CD14-positive monocyte (primary cell): ENCODE measurements at regions not wholly inside any gene's neighbourhood (a gene's known extent, or its start where the extent isn't known, plus 50 kb on each side); places are given as distances from the start of the nearest gene placed in this dataset.

Experiments used
- DNase-seq, 3 donors: peaks; one replicate each; pipeline ENCODE4 v3.0.0-alpha.2; 2011 to 2022
- H2AFZ ChIP-seq: 2 replicates; pipeline ENCODE4 v1.6.0; 2012; ENCODE audit warnings: mild to moderate bottlenecking, low read depth, low read length, inconsistent platforms; ENCODE audit not compliant: insufficient read depth, poor library complexity, severe bottlenecking
- H3K27ac ChIP-seq, 2 donors: 1 replicate in 1 of 2; 2 replicates in 1 of 2; pipeline ENCODE4 v1.5.1; 2012 to 2013; ENCODE audit warnings: low read length in 2 of 2, control low read depth in 1 of 2, inconsistent platforms in 1 of 2, low read depth in 1 of 2, mild to moderate bottlenecking in 1 of 2
- H3K27me3 ChIP-seq, 2 donors: one replicate each; pipeline versions ENCODE4 v1.6.0 to v1.6.1; 2011 to 2013; ENCODE audit warnings: low read length in 2 of 2; ENCODE audit not compliant: control insufficient read depth in 2 of 2, insufficient read depth in 2 of 2
- H3K36me3 ChIP-seq, 2 donors: replicated peaks in 1 of 2; 1 replicate in 1 of 2; 2 replicates in 1 of 2; pipeline versions ENCODE4 v1.5.1 to v1.6.1; 2012 to 2013; ENCODE audit warnings: low read length in 2 of 2, control low read depth in 1 of 2, inconsistent platforms in 1 of 2, mild to moderate bottlenecking in 1 of 2; ENCODE audit not compliant: insufficient read depth in 2 of 2, control insufficient read depth in 1 of 2
- H3K4me1 ChIP-seq, 2 donors: 1 replicate in 1 of 2; 2 replicates in 1 of 2; pipeline versions ENCODE4 v1.5.1 to v1.6.1; 2012 to 2013; ENCODE audit warnings: low read length in 2 of 2, control low read depth in 1 of 2, inconsistent platforms in 1 of 2, mild to moderate bottlenecking in 1 of 2, moderate library complexity in 1 of 2; ENCODE audit not compliant: insufficient read depth in 2 of 2, control insufficient read depth in 1 of 2
- H3K4me2 ChIP-seq: replicated peaks from 2 replicates; pipeline ENCODE3; 2012; ENCODE audit warnings: low read length, moderate library complexity, mild to moderate bottlenecking; ENCODE audit not compliant: poor library complexity, severe bottlenecking; ENCODE audit errors: extremely low read depth
- H3K4me3 ChIP-seq, 3 experiments: fragments of 200-600 bp in 1 of 3; sonication (generic) in 1 of 3; replicated peaks in 1 of 3; 1 replicate in 2 of 3; 2 replicates in 1 of 3; pipeline ENCODE4 v1.5.1; 2011 to 2013; ENCODE audit warnings: low read length in 3 of 3, mild to moderate bottlenecking in 3 of 3, control low read depth in 2 of 3, low read depth in 2 of 3, inconsistent platforms in 1 of 3, moderate library complexity in 1 of 3
- H3K79me2 ChIP-seq: 2 replicates; pipeline ENCODE4 v1.6.0; 2012; ENCODE audit warnings: mild to moderate bottlenecking, control low read depth, inconsistent platforms, low read length, moderate library complexity; ENCODE audit not compliant: insufficient read depth
- H3K9ac ChIP-seq: 2 replicates; pipeline ENCODE4 v1.6.0; 2017; ENCODE audit warnings: low read length, mild to moderate bottlenecking; ENCODE audit not compliant: insufficient read depth, poor library complexity, severe bottlenecking
- H3K9me3 ChIP-seq, 2 donors: replicated peaks in 1 of 2; 1 replicate in 1 of 2; 2 replicates in 1 of 2; pipeline versions ENCODE4 v1.5.1 to v1.6.1; 2012 to 2013; ENCODE audit warnings: low read length in 2 of 2, control low read depth in 1 of 2; ENCODE audit not compliant: control insufficient read depth in 1 of 2, insufficient read depth in 1 of 2
- H4K20me1 ChIP-seq: 2 replicates; pipeline ENCODE4 v1.6.0; 2012; ENCODE audit warnings: mild to moderate bottlenecking, low read length, control low read depth, moderate library complexity; ENCODE audit not compliant: insufficient read depth
- H3K27ac Mint-ChIP-seq, 7 donors: one replicate each; pipeline ENCODE4 v1.8.0; 2020; ENCODE audit warnings: mild to moderate bottlenecking in 7 of 7, mixed read lengths in 7 of 7, moderate library complexity in 6 of 7, inconsistent platforms in 2 of 7
- H3K27me3 Mint-ChIP-seq, 3 donors: one replicate each; pipeline ENCODE4 v1.8.0; 2021 to 2022; ENCODE audit warnings: low read depth in 3 of 3, mild to moderate bottlenecking in 3 of 3, mixed read lengths in 3 of 3, moderate library complexity in 3 of 3, inconsistent platforms in 1 of 3
- H3K36me3 Mint-ChIP-seq, 2 donors: one replicate each; pipeline ENCODE4 v1.8.0; 2020; ENCODE audit warnings: mixed read lengths in 2 of 2, inconsistent platforms in 1 of 2, mild to moderate bottlenecking in 1 of 2
- H3K4me1 Mint-ChIP-seq: one replicate; pipeline ENCODE4 v1.8.0; 2020; ENCODE audit warnings: mild to moderate bottlenecking, mixed read lengths
- H3K4me3 Mint-ChIP-seq, 2 donors: one replicate each; pipeline ENCODE4 v1.8.0; 2020; ENCODE audit warnings: mild to moderate bottlenecking in 2 of 2, mixed read lengths in 2 of 2, moderate library complexity in 1 of 2
- H3K9me3 Mint-ChIP-seq, 7 donors: one replicate each; pipeline ENCODE4 v1.8.0; 2020 to 2022; ENCODE audit warnings: mixed read lengths in 7 of 7, mild to moderate bottlenecking in 6 of 7, moderate library complexity in 6 of 7, inconsistent platforms in 2 of 7
- CTCF ChIP-seq: fragments of 200-600 bp; IDR thresholded peaks from one replicate; pipeline ENCODE4 v1.8.0; 2022; ENCODE audit warnings: antibody characterized with exemption, mild to moderate bottlenecking
- intact Hi-C, 2 donors: fragments of 100-400 bp; cut with micrococcal nuclease; formaldehyde crosslinking; loops; one replicate each; pipeline versions ENCODE4 v1.15.0 to v1.15.1; 2023

GRCh38 chr16:47986031-47986430 is 169.8 kb downstream of the ABCC12 start:
- peaks cover 0 to 2% (median 2%) of the 10 kb centered on the region in 3 donors for H3K27me3 Mint-ChIP-seq

GRCh38 chr16:47984669-47985068 is 171.1 kb downstream of the ABCC12 start:
- Histone ChIP-seq H3K36me3 (no peaks in the 10 kb centered on the region), H3K4me1 (no peaks in the 10 kb centered on the region), H3K9me3 (no peaks in the 10 kb centered on the region), H3K79me2 (no peaks in the 10 kb centered on the region), H3K27ac (no peak overlapping the region), H3K4me3 (no peak overlapping the region), H2AFZ (no peak overlapping the region), H3K9ac (no peak overlapping the region), H4K20me1 (no peaks in the 10 kb centered on the region), H3K27me3 (no peaks in the 10 kb centered on the region), H3K4me2 (no peak overlapping the region)
- Mint-ChIP-seq H3K4me1 (no peaks in the 10 kb centered on the region), H3K9me3 (peaks cover 0 to 5% (median 2%) of the 10 kb centered on the region in 7 donors), H3K27ac (no peak overlapping the region), H3K27me3 (peaks cover 0 to 2% (median 2%) of the 10 kb centered on the region in 3 donors), H3K4me3 (no peak overlapping the region), H3K36me3 (no peaks in the 10 kb centered on the region)
- intact Hi-C loops, result no loop called here
- no peak for DNase-seq
- TF ChIP-seq CTCF, result no peak

More at GRCh38 chr16:47986031-47986430, 169.8 kb downstream of the ABCC12 start:
- H3K9ac ChIP-seq, result no peak overlapping the region
- intact Hi-C loops, result no loop called here
- H4K20me1 ChIP-seq, result no peaks in the 10 kb centered on the region
- no peak for TF ChIP-seq CTCF
- H3K4me1 ChIP-seq, result no peaks in the 10 kb centered on the region
- no peak overlapping the region for H3K27ac Mint-ChIP-seq
- H3K4me1 Mint-ChIP-seq, result no peaks in the 10 kb centered on the region
- no peak overlapping the region for H3K4me3 Mint-ChIP-seq
- no peaks in the 10 kb centered on the region for H3K27me3 ChIP-seq
- H3K27ac ChIP-seq, result no peak overlapping the region
- H3K4me2 ChIP-seq, result no peak overlapping the region
- H3K4me3 ChIP-seq, result no peak overlapping the region
- H2AFZ ChIP-seq, result no peak overlapping the region
- no peaks in the 10 kb centered on the region for H3K36me3 ChIP-seq
- DNase-seq, result no peak
- no peaks in the 10 kb centered on the region for H3K79me2 ChIP-seq
- H3K9me3 Mint-ChIP-seq, result peaks cover 0 to 8% (median 6%) of the 10 kb centered on the region in 7 donors
- H3K9me3 ChIP-seq, result no peaks in the 10 kb centered on the region
- H3K36me3 Mint-ChIP-seq, result no peaks in the 10 kb centered on the region
